Adrenal gland (tissue), 5 donors: ENCODE measurements at regions not wholly inside any gene's neighbourhood (a gene's known extent, or its start where the extent isn't known, plus 50 kb on each side); places are given as distances from the start of the nearest gene placed in this dataset.

ENCODE experiments used
- CTCF ChIP-seq, 6 experiments: fragments of 450-650 bp in 4 of 6; fragments of 200-600 bp in 2 of 6; sonication (generic) in 1 of 6; IDR thresholded peaks; 1 replicate in 5 of 6; 2 replicates in 1 of 6; pipeline versions ENCODE4 v1.5.1 to v1.8.0; 2016 to 2021; ENCODE audit warnings: antibody characterized with exemption in 6 of 6, mild to moderate bottlenecking in 2 of 6, moderate library complexity in 1 of 6
- POLR2A ChIP-seq, 2 donors: fragments of 450-650 bp; IDR thresholded peaks; one replicate each; pipeline ENCODE4 v1.6.1; 2017; ENCODE audit warnings: antibody characterized with exemption in 2 of 2, mild to moderate bottlenecking in 2 of 2, moderate library complexity in 1 of 2
- donor health status: DM: no; HTN: no; CAD: no.

GRCh38 chr13:33583398-33583797 lies 234.6 kb upstream of the RFC3 start:
- TF ChIP-seq CTCF (IDR thresholded peaks at IDR 0.05) = no peak
- TF ChIP-seq POLR2A (IDR thresholded peaks at IDR 0.05) = no peak
